T47D (cell line): ENCODE measurements at regions not wholly inside any gene's neighbourhood (a gene's known extent, or its start where the extent isn't known, plus 50 kb on each side); places are given as distances from the start of the nearest gene placed in this dataset.

Experiments
- DNase-seq, 2 experiments: peaks; one replicate each; pipeline versions ENCODE4 v3.0.0 to v3.0.0-alpha.2; 2011 to 2012; ENCODE audit warnings: low read depth in 1 of 2, low spot score in 1 of 2
- JUND ChIP-seq: IDR thresholded peaks from 2 replicates; pipeline ENCODE4 v1.6.1; 2012; ENCODE audit warnings: low read depth
- in situ Hi-C: cut with HindIII; loops from 2 replicates; pipeline ENCODE4 v1.10.0; 2016; ENCODE audit warnings: low sequenced_read_pairs, low pct_unique_long_range_greater_than_20kb

DNA sequence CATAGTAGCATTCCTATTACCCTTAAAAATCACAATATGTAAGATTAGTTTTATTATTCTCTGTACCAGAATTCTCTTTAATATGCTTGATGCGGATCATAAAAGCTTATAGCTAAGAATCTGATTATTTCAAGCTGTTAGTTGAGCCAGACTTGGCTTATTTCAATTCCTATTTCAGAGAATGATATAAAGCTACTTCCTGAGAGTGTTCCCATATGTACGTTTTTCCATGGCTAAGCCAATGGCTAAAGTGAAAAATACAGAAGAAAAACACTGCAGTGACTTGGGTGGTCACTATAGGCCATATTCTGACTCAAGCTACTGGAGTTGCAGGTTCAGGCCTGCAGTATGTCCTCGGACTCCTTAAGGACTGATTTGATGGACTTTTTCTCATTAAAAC lies 97.9 kb upstream of the EEF1E1 start:
- in situ Hi-C loops, result no loop called here
- DNase-seq, result no peak
- TF ChIP-seq JUND, result no peak

DNA sequence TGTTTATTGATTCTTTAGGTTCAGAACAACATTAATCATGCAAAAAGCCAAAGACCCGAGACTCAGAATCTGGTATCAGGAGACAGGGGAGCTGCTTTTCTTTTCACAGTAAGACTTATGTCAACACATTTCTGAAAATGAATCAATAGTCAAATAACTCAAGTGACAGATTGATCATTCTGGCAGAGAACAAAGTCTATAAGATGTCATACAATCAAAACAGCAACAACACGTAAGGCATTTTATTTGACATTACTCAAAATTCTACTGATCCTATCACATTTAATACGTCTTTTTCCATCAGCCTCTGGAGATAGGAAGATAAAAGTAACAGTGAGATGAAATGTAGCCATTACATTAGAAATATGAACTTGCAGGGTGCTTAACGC lies 93.4 kb upstream of the EEF1E1 start:
- no peak for DNase-seq
- no peak for TF ChIP-seq JUND
- in situ Hi-C loops, result no loop called here

DNA sequence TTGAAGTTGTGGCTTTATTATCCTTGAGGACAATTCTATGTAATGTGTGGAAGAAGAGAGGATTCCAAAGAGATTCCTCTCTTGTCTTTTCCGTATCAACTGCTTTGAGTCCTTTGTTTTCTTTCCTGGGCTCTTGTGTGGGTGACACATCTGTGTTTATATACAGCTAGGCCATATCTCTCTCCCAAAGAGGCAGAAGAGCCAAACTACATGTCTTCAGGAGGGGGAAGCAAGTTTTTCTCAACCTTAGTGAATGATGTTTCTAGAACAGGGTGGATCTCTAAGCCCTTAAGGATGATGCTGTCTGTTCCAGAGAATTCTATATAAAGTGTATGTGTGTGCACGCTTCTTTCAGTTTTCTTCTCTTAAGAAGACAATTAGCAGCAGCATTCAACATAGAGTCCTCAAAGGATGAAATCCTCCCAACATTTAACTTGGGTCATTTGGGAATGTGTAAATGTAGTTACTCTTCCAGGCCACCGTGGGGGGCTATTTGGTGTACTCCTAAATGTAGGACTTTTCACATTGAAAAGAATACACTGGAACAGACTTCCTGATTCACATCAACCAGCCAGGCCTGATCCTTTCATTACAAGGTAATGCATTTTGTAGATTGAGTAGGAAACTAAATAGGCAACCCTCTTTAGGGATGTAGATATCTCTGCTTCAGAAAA lies 92.8 kb upstream of the EEF1E1 start:
- in situ Hi-C loops, result no loop called here
- no peak for TF ChIP-seq JUND
- peak in 1 of 2 experiments; percentile 10 for DNase-seq

DNA sequence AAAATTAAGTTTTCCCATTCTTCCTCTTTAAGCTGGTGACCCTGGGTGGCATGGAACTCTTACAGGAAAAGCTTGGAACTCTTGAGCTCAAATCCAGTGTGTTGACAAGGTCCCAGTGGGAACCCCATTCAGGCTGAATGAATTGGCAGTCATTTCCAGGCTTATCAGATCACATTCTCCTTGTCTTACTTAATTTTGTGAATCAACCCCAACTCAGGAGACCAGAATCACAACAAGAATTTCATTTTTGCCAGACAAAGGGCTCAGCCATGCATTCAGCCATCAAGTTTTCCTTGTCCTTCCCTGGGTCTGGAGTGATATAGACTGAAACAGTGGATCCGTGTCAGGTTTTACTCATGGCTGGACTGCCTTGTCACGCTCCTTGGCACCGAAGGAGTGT lies 92.1 kb upstream of the EEF1E1 start:
- in situ Hi-C loops, result no loop called here
- TF ChIP-seq JUND, result no peak
- no peak for DNase-seq

DNA sequence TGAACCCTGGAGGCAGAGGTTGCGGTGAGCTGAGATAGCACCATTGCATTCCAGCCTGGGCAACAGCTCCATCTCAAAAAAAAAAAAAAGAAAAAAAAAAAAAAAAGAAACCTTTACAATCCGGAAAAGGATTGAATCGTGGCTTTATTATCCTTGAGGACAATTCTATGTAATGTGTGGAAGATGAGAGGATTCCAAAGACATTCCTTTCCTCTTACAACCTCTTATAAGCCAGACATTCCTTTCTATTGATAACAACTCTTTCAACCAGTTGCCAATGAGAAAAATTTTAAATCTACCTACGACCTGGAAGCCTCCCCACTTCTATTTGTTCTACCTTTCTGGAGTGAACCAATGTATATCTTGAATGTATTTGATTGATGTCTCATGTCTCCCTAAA lies 91.2 kb upstream of the EEF1E1 start:
- DNase-seq, result no peak
- no peak for TF ChIP-seq JUND
- in situ Hi-C loops, result no loop called here

DNA sequence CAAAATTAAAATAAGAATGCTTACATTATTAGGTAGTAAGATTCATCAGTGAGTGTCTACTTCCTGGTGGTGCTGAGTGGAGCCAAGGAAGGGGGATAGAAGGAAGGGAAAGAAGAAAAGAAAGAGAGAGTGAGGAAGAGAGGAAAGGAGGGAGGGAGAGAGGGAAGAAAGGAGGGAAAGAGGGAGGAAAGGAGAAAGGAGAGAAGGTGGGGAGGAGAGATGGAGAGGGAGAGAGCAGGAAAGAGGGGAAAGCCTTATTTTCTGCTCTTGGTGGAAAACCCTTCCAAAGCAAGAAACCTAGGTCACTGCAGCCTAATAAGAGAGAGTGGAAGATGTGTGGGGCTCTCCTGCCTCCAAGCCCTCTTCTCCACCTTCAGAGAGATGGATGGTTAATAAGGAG lies 90.2 kb upstream of the EEF1E1 start:
- in situ Hi-C loops, result no loop called here
- no peak for DNase-seq
- no peak for TF ChIP-seq JUND

DNA sequence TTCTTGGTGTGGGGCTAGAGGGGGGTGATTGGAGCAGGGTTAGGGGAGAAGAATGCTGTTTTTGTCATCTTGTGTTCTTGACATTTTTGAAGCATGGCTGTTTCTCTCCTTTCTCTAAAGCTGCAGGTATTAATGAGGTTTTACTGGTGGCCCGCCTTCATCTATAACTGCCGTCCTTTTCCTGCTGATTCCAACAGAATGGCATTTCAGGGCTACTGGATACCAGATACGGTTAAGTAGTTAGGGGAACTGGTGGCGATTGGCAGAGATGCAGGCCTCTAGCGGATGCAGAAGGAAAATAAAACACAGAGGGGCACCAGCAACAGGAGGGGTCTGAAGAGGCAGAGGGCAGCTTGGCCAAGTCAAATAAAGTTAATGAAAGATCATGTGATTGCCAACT lies 89.7 kb upstream of the EEF1E1 start:
- no peak for TF ChIP-seq JUND
- in situ Hi-C loops, result no loop called here
- DNase-seq, result no peak

DNA sequence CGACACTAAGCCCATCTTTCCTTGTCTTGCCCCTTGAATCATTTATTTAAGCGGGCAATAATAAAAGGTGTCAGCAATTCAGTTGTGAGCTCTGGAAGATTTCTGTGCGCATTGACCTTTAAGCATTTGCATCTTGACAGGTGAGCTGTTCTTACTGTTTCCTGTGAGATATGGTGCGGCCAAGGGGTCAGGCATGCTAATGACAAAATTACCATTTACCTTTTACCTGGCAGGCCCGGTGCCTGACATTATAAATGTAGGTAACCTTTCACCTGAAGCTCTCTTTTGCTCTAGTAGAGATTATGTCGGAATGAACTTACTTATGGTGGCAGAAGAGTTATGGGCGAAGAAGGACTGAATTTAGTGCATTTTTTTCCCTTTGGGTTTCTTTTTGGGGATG lies 89.3 kb upstream of the EEF1E1 start:
- TF ChIP-seq JUND, result no peak
- DNase-seq, result no peak
- in situ Hi-C loops, result no loop called here

DNA sequence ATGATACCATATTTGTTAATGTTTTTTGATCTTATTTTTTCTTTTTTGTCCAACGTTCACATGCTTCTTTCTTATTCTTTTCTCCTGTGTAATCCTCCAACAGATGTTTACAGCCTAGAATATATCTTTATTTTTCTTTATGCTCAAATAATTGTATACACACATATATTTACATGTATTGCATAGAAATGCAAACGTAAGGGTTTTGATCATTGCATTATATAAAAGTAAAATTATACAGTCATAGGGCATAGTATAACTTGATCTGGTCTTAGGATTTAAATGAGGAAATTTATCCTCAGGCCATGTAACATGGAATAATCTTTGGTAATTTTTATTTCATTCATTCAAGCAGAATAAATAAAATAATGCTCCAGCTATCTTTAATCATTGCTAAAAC lies 84.9 kb upstream of the EEF1E1 start:
- in situ Hi-C loops, result no loop called here
- no peak for DNase-seq
- no peak for TF ChIP-seq JUND

DNA sequence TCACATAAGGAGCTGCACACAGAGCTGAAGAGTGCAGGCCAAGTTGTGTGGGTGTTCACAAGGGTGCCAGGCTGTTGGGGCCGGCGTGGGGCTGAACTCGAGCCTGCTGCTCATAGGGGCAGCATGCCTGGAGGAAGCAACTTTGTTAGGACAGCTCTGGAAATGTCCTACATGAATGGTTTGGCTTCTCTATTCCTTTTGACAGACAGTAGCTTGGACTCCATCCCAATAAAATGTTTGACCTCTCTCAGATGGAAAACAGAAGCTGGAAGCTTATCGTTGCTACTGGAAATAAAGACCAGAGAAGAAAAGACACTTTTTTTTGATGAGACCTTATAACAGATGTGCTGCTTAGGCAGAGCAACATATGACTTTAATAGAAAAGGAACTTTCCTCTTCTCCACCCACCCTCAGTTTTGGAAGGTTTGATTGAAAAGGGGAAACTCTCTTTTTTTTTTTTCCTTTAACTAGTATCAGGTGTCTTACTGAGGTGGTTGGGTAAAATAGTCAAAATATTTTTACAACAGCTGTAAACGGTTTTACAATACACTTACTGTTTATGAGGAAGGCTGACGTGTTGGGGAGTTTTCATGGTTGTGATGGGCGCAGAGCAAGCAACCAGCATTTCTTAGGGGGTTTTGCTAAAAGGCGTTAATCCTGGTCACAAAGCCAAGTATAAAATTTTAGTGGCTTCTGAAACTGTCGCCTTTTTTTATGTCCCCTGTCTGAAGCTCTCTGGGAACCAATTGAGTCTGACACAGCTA lies 80.7 kb upstream of the EEF1E1 start:
- no peak for TF ChIP-seq JUND
- no peak for DNase-seq

DNA sequence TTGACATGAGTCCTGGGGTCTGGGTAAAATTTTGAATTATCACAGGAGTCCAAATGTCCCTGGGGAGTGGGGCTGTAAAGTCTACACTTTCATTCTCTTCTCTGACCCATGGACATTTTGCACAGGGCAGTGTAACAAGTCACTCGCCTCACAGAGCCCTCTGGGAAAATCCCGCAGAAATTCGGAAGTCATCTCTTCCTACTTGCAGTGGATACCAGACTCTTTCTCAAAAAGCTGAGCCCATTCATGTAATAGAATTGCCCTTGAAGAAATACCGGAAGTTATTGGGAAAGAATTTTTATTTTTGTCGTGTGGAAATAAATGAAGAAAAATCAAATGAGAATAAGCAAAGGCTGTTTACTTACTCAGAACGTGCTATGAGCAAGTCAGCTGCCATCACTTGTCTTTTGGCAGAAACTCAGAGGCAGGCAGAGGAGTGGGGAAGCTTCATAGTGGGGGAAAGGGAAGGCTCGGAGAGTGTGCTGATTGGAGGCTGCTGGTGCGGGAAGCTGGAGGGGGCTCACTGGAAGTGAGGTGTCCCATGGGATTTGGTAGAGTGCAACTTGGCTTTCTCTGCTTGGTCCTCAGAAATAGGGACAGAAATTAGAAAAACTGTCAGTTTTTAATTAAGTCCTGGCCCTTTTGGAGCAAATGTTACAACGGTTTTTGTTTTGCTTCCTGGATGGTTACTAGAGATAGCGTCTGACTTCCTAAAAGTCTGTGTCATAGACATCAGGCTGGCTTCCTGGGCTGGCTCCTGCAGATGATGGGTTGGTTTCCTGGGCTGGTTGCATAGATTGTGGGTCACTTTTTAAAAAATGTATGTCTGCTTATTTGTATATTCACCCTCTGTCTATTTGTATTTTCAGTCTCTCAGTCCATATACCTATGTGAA lies 79.8 kb upstream of the EEF1E1 start:
- no peak for DNase-seq

More for the DNA sequence above, 80.7 kb upstream of the EEF1E1 start:
- in situ Hi-C loops, result no loop called here

DNA sequence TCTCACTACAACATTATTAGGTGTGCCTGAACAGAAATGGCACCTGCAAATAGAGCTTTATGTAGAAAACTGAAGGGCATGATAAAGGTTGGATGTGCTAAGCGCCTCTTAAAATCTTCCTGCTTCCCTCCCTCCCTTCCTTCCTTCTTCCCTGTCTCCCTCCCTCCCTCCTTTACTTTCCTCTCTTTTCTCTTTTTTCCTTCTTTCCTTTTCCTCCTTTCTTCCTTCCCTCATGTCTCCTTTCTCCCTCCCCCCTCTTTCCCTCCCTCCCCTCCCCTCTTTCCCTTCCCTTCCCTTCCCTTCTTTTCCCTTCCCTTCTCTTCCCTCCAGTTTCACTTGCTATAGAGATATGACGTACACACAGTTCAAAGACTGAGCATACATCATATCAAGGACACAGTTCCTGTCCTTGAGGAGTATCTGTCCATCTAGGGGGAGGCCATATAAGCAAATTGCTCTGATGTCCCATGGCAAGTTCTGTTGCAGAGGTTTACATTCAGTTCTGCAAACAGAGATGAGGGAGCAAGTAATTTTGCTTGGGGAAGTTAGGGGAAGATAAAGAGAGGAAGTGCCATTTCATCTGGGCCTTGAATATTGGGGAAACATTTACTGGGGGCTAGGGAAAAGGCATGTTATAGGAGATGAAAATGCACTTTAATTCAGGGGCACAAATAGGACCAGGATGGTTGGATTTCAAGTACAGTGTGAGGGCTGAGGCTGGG lies 79.0 kb upstream of the EEF1E1 start:
- in situ Hi-C loops, result no loop called here
- TF ChIP-seq JUND, result no peak
- no peak for DNase-seq

More for the DNA sequence above, 79.8 kb upstream of the EEF1E1 start:
- TF ChIP-seq JUND, result no peak
- in situ Hi-C loops, result no loop called here
